IMR-90 (cell line): ENCODE measurements at regions not wholly inside any gene's neighbourhood (a gene's known extent, or its start where the extent isn't known, plus 50 kb on each side); places are given as distances from the start of the nearest gene placed in this dataset.

Source experiments
- ATAC-seq: fragments of 200-7000 bp; cut with Tn5 transposase; 2 replicates; pipeline ENCODE4 v1.9.1; 2020; ENCODE audit warnings: low read depth, mild to moderate bottlenecking, moderate library complexity
- BruUV-seq: library from RNA; stranded (reverse); fragments of 400-500 nt; replicated peaks from 2 replicates; lab custom pipeline; 2021; lab: Mats Ljungman, UMichigan
- CTCF ChIA-PET: fragments of 300-600 bp; formaldehyde crosslinking; extraction: SDS; loops from one replicate; lab custom pipeline; 2021; ENCODE audit warnings: antibody characterized with exemption; lab: Yijun Ruan, JAX
- POLR2A ChIA-PET: fragments of 300-600 bp; sonication (Branson Sonifier 250); formaldehyde crosslinking; loops from one replicate; lab custom pipeline; 2022; ENCODE audit warnings: antibody characterized with exemption; ENCODE audit not compliant: unreplicated experiment; lab: Charles Lee
- DNase-seq: peaks from one replicate; pipeline ENCODE4 v3.0.0; 2013
- H2AFZ ChIP-seq: replicated peaks from 2 replicates; pipeline ENCODE3; 2013; ENCODE audit warnings: low read length, mild to moderate bottlenecking; ENCODE audit not compliant: poor library complexity
- H2AK5ac ChIP-seq: 2 replicates; pipeline ENCODE4 v1.6.1; 2013; ENCODE audit warnings: low read depth, low read length, inconsistent platforms
- H2AK9ac ChIP-seq: replicated peaks from 2 replicates; pipeline ENCODE3; 2013; ENCODE audit warnings: mild to moderate bottlenecking, low read depth, low read length, moderate library complexity; ENCODE audit not compliant: poor library complexity
- H2BK120ac ChIP-seq: 2 replicates; pipeline ENCODE4 v1.6.1; 2013; ENCODE audit warnings: low read depth, low read length, inconsistent platforms
- H2BK15ac ChIP-seq: 3 replicates; pipeline ENCODE4 v1.6.1; 2013; ENCODE audit warnings: low read depth, low read length, inconsistent platforms
- H2BK20ac ChIP-seq: 2 replicates; pipeline ENCODE4 v1.6.1; 2013; ENCODE audit warnings: low read depth, mild to moderate bottlenecking, inconsistent platforms, low read length, moderate library complexity
- H2BK5ac ChIP-seq: 2 replicates; pipeline ENCODE4 v1.6.1; 2013; ENCODE audit warnings: mild to moderate bottlenecking, low read depth, low read length, inconsistent platforms; ENCODE audit not compliant: poor library complexity, severe bottlenecking
- H3K14ac ChIP-seq: replicated peaks from 2 replicates; pipeline ENCODE4 v1.6.1; 2013; ENCODE audit warnings: low read depth, low read length, inconsistent platforms
- H3K18ac ChIP-seq: 2 replicates; pipeline ENCODE4 v1.6.1; 2013; ENCODE audit warnings: low read depth, low read length, control low read depth
- H3K23ac ChIP-seq: 2 replicates; pipeline ENCODE4 v1.6.1; 2013; ENCODE audit warnings: low read depth, low read length, inconsistent platforms
- H3K27ac ChIP-seq: 2 replicates; pipeline ENCODE4 v1.5.1; 2013; ENCODE audit warnings: mild to moderate bottlenecking, control low read depth, low read length; ENCODE audit not compliant: insufficient read depth
- H3K27me3 ChIP-seq: 2 replicates; pipeline ENCODE4 v1.6.1; 2013; ENCODE audit warnings: low read length; ENCODE audit not compliant: control insufficient read depth, insufficient read depth
- H3K36me3 ChIP-seq: 2 replicates; pipeline ENCODE4 v1.6.1; 2013; ENCODE audit warnings: low read length, mixed read lengths; ENCODE audit not compliant: control insufficient read depth, insufficient read depth
- H3K4ac ChIP-seq: 2 replicates; pipeline ENCODE4 v1.6.1; 2013; ENCODE audit warnings: low read depth, low read length, inconsistent platforms
- H3K4me1 ChIP-seq: 2 replicates; pipeline ENCODE4 v1.6.1; 2013; ENCODE audit warnings: low read length, mixed read lengths; ENCODE audit not compliant: control insufficient read depth, insufficient read depth
- H3K4me2 ChIP-seq: 2 replicates; pipeline ENCODE4 v1.6.1; 2013; ENCODE audit warnings: low read depth, mild to moderate bottlenecking, control low read depth, low read length, moderate library complexity
- H3K4me3 ChIP-seq: 2 replicates; pipeline ENCODE4 v1.5.1; 2013; ENCODE audit warnings: low read depth, mild to moderate bottlenecking, control low read depth, low read length, moderate library complexity; ENCODE audit not compliant: insufficient read depth
- H3K56ac ChIP-seq: 2 replicates; pipeline ENCODE4 v1.6.1; 2013; ENCODE audit warnings: low read length, inconsistent platforms; ENCODE audit not compliant: insufficient read depth; ENCODE audit errors: extremely low read depth
- H3K79me1 ChIP-seq, 2 experiments: 2 replicates each; pipeline ENCODE4 v1.6.1; 2013; ENCODE audit warnings: low read length in 2 of 2, inconsistent platforms in 1 of 2, low read depth in 1 of 2
- H3K9ac ChIP-seq: 2 replicates; pipeline ENCODE4 v1.6.1; 2013; ENCODE audit warnings: low read depth, low read length, control low read depth
- H3K9me1 ChIP-seq: 2 replicates; pipeline ENCODE4 v1.6.1; 2013; ENCODE audit warnings: low read length, inconsistent platforms; ENCODE audit not compliant: insufficient read depth
- H3K9me3 ChIP-seq: 2 replicates; pipeline ENCODE4 v1.6.1; 2013; ENCODE audit warnings: low read length; ENCODE audit not compliant: control insufficient read depth, insufficient read depth
- H4K20me1 ChIP-seq: 2 replicates; pipeline ENCODE4 v1.6.1; 2013; ENCODE audit warnings: low read length, inconsistent platforms; ENCODE audit not compliant: insufficient read depth
- H4K5ac ChIP-seq: 2 replicates; pipeline ENCODE4 v1.6.1; 2013; ENCODE audit warnings: mild to moderate bottlenecking, low read depth, low read length, control low read depth
- H4K8ac ChIP-seq, 2 experiments: 2 replicates each; pipeline ENCODE4 v1.6.1; 2013; ENCODE audit warnings: low read depth in 2 of 2, low read length in 2 of 2, control low read depth in 1 of 2, inconsistent platforms in 1 of 2
- H4K91ac ChIP-seq: 2 replicates; pipeline ENCODE4 v1.6.1; 2013; ENCODE audit warnings: low read depth, low read length, inconsistent platforms; ENCODE audit not compliant: insufficient read depth
- BHLHE40 ChIP-seq: fragments of 150-350 bp; IDR thresholded peaks from 2 replicates; pipeline ENCODE4 v1.6.1; 2016; ENCODE audit warnings: mild to moderate bottlenecking, low read depth, low read length
- CEBPB ChIP-seq: IDR thresholded peaks from 2 replicates; pipeline ENCODE4 v1.6.1; 2012; ENCODE audit warnings: low read depth, low read length, improper control_type of control experiment
- CHD1 ChIP-seq: IDR thresholded peaks from 2 replicates; pipeline ENCODE4 v1.6.1; 2012; ENCODE audit warnings: low read depth, low read length, improper control_type of control experiment
- FOS ChIP-seq: fragments of 150-350 bp; IDR thresholded peaks from 2 replicates; pipeline ENCODE4 v1.6.1; 2016; ENCODE audit warnings: low read depth, low read length
- MAFK ChIP-seq: IDR thresholded peaks from 2 replicates; pipeline ENCODE4 v1.6.1; 2012; ENCODE audit warnings: low read depth, low read length, improper control_type of control experiment
- MAZ ChIP-seq: IDR thresholded peaks from 2 replicates; pipeline ENCODE4 v1.6.1; 2012; ENCODE audit warnings: low read depth, mild to moderate bottlenecking, low read length, improper control_type of control experiment, moderate library complexity, borderline replicate concordance
- MXI1 ChIP-seq: IDR thresholded peaks from 2 replicates; pipeline ENCODE4 v1.6.1; 2012; ENCODE audit warnings: low read depth, mild to moderate bottlenecking, low read length, moderate library complexity, borderline replicate concordance
- NFE2L2 ChIP-seq: fragments of 150-350 bp; IDR thresholded peaks from 2 replicates; pipeline ENCODE4 v1.6.1; 2016; ENCODE audit warnings: low read depth, mild to moderate bottlenecking, low read length
- POLR2A ChIP-seq: IDR thresholded peaks from 2 replicates; pipeline ENCODE4 v1.6.1; 2012; ENCODE audit warnings: mild to moderate bottlenecking, low read depth, low read length
- RAD21 ChIP-seq: IDR thresholded peaks from 2 replicates; pipeline ENCODE4 v1.6.1; 2012; ENCODE audit warnings: low read length, improper control_type of control experiment
- RCOR1 ChIP-seq: IDR thresholded peaks from 2 replicates; pipeline ENCODE4 v1.6.1; 2012; ENCODE audit warnings: mild to moderate bottlenecking, low read length, improper control_type of control experiment; ENCODE audit not compliant: insufficient replicate concordance
- RFX5 ChIP-seq: IDR thresholded peaks from 2 replicates; pipeline ENCODE4 v1.8.0; 2012; ENCODE audit warnings: low read depth, mild to moderate bottlenecking, low read length, moderate library complexity
- SMC3 ChIP-seq: fragments of 150-350 bp; IDR thresholded peaks from 2 replicates; pipeline ENCODE4 v1.6.1; 2016; ENCODE audit warnings: low read depth, mild to moderate bottlenecking, antibody characterized with exemption, low read length, moderate library complexity
- WGBS, 2 experiments: methylation state at CpG; one replicate each; pipeline versions ENCODE4 v1.1.5 to v1.1.7; 2013; ENCODE audit warnings: missing lambda C conversion rate in 2 of 2; ENCODE audit not compliant: insufficient read length in 1 of 2; ENCODE audit errors: extremely low coverage in 2 of 2; 5-methylcytosine and 5-hydroxymethylcytosine counted together
- dilution Hi-C: fragments of 300-500 bp; cut with HindIII; formaldehyde crosslinking; loops from one replicate; pipeline ENCODE4 v1.14.3; 2018; ENCODE audit warnings: low sequenced_read_pairs; ENCODE audit not compliant: unreplicated experiment
- in situ Hi-C: fragments of 300-500 bp; cut with MboI; formaldehyde crosslinking; loops from 3 replicates; pipeline ENCODE4 v1.14.3; 2019; ENCODE audit warnings: low sequenced_read_pairs, inconsistent platforms, mixed read lengths
- intact Hi-C: fragments of 100-400 bp; cut with micrococcal nuclease; formaldehyde crosslinking; loops from 2 replicates; pipeline ENCODE4 v1.10.0; 2022
- TF ChIP-seq, protein P1 (sequence below): fragments of 150-350 bp; IDR thresholded peaks from 2 replicates; pipeline ENCODE4 v1.6.1; 2017; ENCODE audit warnings: mild to moderate bottlenecking, antibody characterized with exemption, low read length, low read depth
- TF ChIP-seq, protein P2 (sequence below): fragments of 150-350 bp; IDR thresholded peaks from 2 replicates; pipeline ENCODE4 v1.6.1; 2016; ENCODE audit warnings: low read depth, mild to moderate bottlenecking, low read length, moderate library complexity, borderline replicate concordance
- TF ChIP-seq, protein P3 (sequence below): conservative IDR thresholded peaks from 2 replicates; pipeline ENCODE4 v1.5.1; 2012; ENCODE audit warnings: mild to moderate bottlenecking, low read depth, low read length, improper control_type of control experiment

DNA sequence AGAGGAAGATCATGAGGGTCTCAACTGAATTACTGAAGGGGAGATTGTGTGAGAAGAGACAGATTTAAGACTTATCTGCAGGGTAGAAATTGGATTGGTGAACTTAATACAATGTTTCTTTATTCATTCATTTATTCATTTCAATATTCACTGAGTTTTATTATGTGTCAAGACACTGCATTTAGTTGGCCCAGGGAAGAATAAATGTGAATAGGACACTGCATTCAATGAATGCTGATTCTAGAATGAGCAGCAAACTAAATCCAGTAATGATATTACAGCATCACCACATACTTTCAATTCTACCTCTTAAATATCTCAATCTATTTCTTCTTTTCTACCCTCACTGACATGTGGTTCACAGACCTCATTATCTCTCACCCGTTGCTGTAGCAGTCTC is 149.0 kb upstream of the TACR1 start:
- no peak overlapping the region for H4K91ac ChIP-seq
- H3K27me3 ChIP-seq = peaks cover 2% of the 10 kb centered on the region; the same call in 1 of the 2 replicates
- no peak overlapping the region for H2BK15ac ChIP-seq
- no peak overlapping the region for H2BK5ac ChIP-seq
- no peak overlapping the region for H3K56ac ChIP-seq
- ATAC-seq = no peak
- no peak overlapping the region for H4K8ac ChIP-seq
- CTCF ChIA-PET = no interaction called here
- no peak overlapping the region for H2AK5ac ChIP-seq
- no peak overlapping the region for H2BK20ac ChIP-seq
- POLR2A ChIA-PET = no interaction called here
- H3K4ac ChIP-seq = no peak overlapping the region
- no TSS peak for BruUV-seq
- H2AFZ ChIP-seq = no peak overlapping the region
- H3K4me1 ChIP-seq = no peaks in the 10 kb centered on the region
- H3K9me1 ChIP-seq = 0 out of 2 replicates have a peak, but pooled peaks cover 2% of the 10 kb centered on the region
- no peak overlapping the region for H3K4me3 ChIP-seq
- no peak overlapping the region for H2BK120ac ChIP-seq
- in situ Hi-C loops = no loop called here
- no peaks in the 10 kb centered on the region for H4K20me1 ChIP-seq
- H4K5ac ChIP-seq = no peak overlapping the region
- no peak overlapping the region for H3K4me2 ChIP-seq
- no peak overlapping the region for H3K9ac ChIP-seq
- H3K79me1 ChIP-seq = no peaks in the 10 kb centered on the region
- H3K14ac ChIP-seq = no peak overlapping the region
- no CpG with 5 or more reads among the region's 1 CpG for WGBS, 2 experiments
- no peak for DNase-seq
- TF ChIP-seq, protein P1, sequence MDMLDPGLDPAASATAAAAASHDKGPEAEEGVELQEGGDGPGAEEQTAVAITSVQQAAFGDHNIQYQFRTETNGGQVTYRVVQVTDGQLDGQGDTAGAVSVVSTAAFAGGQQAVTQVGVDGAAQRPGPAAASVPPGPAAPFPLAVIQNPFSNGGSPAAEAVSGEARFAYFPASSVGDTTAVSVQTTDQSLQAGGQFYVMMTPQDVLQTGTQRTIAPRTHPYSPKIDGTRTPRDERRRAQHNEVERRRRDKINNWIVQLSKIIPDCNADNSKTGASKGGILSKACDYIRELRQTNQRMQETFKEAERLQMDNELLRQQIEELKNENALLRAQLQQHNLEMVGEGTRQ = no peak
- TF ChIP-seq RCOR1 = no peak
- no peak for TF ChIP-seq MAZ
- TF ChIP-seq, protein P2, sequence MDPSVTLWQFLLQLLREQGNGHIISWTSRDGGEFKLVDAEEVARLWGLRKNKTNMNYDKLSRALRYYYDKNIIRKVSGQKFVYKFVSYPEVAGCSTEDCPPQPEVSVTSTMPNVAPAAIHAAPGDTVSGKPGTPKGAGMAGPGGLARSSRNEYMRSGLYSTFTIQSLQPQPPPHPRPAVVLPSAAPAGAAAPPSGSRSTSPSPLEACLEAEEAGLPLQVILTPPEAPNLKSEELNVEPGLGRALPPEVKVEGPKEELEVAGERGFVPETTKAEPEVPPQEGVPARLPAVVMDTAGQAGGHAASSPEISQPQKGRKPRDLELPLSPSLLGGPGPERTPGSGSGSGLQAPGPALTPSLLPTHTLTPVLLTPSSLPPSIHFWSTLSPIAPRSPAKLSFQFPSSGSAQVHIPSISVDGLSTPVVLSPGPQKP = no peak
- no peak for TF ChIP-seq NFE2L2
- no peak for TF ChIP-seq BHLHE40
- TF ChIP-seq CEBPB = no peak
- no peak for TF ChIP-seq MXI1
- TF ChIP-seq RFX5 = no peak
- no peak for TF ChIP-seq CHD1
- no peak for TF ChIP-seq POLR2A
- no peak for TF ChIP-seq SMC3
- TF ChIP-seq, protein P3, sequence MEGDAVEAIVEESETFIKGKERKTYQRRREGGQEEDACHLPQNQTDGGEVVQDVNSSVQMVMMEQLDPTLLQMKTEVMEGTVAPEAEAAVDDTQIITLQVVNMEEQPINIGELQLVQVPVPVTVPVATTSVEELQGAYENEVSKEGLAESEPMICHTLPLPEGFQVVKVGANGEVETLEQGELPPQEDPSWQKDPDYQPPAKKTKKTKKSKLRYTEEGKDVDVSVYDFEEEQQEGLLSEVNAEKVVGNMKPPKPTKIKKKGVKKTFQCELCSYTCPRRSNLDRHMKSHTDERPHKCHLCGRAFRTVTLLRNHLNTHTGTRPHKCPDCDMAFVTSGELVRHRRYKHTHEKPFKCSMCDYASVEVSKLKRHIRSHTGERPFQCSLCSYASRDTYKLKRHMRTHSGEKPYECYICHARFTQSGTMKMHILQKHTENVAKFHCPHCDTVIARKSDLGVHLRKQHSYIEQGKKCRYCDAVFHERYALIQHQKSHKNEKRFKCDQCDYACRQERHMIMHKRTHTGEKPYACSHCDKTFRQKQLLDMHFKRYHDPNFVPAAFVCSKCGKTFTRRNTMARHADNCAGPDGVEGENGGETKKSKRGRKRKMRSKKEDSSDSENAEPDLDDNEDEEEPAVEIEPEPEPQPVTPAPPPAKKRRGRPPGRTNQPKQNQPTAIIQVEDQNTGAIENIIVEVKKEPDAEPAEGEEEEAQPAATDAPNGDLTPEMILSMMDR = no peak
- TF ChIP-seq RAD21 = no peak
- TF ChIP-seq MAFK = no peak
- TF ChIP-seq FOS = no peak
- intact Hi-C loops = no loop called here
- H3K9me3 ChIP-seq = no peaks in the 10 kb centered on the region
- dilution Hi-C loops = no loop called here
- H3K36me3 ChIP-seq = no peaks in the 10 kb centered on the region
- no peak overlapping the region for H3K27ac ChIP-seq
- H3K18ac ChIP-seq = no peak overlapping the region
- H3K23ac ChIP-seq = no peak overlapping the region
- no peak overlapping the region for H2AK9ac ChIP-seq
